OCI-LY3 (cell line): ENCODE measurements at regions not wholly inside any gene's neighbourhood (a gene's known extent, or its start where the extent isn't known, plus 50 kb on each side); places are given as distances from the start of the nearest gene placed in this dataset.

Experiments
- EZH2phosphoT487 ChIP-seq: fragments of 200-600 bp; shearing (Covaris generic); IDR thresholded peaks from 2 replicates; pipeline ENCODE4 v1.6.1; 2018; ENCODE audit warnings: antibody characterized with exemption, mixed run types, low read depth
- TF ChIP-seq, protein P1 (sequence below): fragments of 200-600, 300-600 bp; sonication (generic); IDR thresholded peaks from 2 replicates; pipeline ENCODE4 v1.5.1; 2014; ENCODE audit warnings: antibody characterized with exemption, low read length, low read depth

DNA sequence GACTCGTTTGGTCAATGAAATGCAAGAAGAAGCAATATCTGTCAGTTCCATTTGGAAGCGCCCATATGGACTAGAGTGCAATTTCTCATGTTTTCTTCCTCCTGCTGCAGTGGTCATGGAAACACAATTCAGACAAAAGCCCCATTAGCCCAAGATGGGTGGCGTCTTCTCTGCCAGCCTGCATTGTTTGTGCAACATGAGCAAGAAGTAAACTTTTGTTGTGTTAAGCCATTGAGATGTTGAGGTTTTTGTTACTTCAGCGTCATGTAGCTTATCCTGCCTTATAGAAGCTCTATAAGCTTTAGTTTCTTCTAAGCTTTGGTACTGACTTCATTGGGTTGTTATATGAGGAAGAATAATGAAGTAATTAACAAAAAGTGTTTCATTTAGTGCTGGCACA is 137.4 kb downstream of the NPIPB5 start:
- TF ChIP-seq, protein P1, sequence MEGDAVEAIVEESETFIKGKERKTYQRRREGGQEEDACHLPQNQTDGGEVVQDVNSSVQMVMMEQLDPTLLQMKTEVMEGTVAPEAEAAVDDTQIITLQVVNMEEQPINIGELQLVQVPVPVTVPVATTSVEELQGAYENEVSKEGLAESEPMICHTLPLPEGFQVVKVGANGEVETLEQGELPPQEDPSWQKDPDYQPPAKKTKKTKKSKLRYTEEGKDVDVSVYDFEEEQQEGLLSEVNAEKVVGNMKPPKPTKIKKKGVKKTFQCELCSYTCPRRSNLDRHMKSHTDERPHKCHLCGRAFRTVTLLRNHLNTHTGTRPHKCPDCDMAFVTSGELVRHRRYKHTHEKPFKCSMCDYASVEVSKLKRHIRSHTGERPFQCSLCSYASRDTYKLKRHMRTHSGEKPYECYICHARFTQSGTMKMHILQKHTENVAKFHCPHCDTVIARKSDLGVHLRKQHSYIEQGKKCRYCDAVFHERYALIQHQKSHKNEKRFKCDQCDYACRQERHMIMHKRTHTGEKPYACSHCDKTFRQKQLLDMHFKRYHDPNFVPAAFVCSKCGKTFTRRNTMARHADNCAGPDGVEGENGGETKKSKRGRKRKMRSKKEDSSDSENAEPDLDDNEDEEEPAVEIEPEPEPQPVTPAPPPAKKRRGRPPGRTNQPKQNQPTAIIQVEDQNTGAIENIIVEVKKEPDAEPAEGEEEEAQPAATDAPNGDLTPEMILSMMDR: no peak
- no peak for TF ChIP-seq EZH2phosphoT487
